NOMO-1 treated with DMSO at 0.1 percent for 48 hours (cell line): ENCODE measurements at regions not wholly inside any gene's neighbourhood (a gene's known extent, or its start where the extent isn't known, plus 50 kb on each side); places are given as distances from the start of the nearest gene placed in this dataset.

ENCODE experiments used
- DNase-seq: peaks from one replicate; lab custom pipeline; 2025; ENCODE audit not compliant: unreplicated experiment; lab: John Stamatoyannopoulos, UW

GRCh38 chr2:59893612-59894011 lies 659.8 kb downstream of the BCL11A start:
- DNase-seq, result no peak

GRCh38 chr2:59892398-59892797 lies 661.1 kb downstream of the BCL11A start:
- no peak for DNase-seq

GRCh38 chr2:59889305-59889704 lies 664.1 kb downstream of the BCL11A start:
- DNase-seq, result no peak

GRCh38 chr2:59888706-59889105 lies 664.7 kb downstream of the BCL11A start:
- DNase-seq, result no peak

GRCh38 chr2:59888015-59888414 lies 665.4 kb downstream of the BCL11A start:
- DNase-seq, result no peak

- no peak for DNase-seq
These were observed 666.1 kb downstream of the BCL11A start for GRCh38 chr2:59887366-59887765.

GRCh38 chr2:59886759-59887158 lies 666.7 kb downstream of the BCL11A start:
- no peak for DNase-seq

GRCh38 chr2:59885541-59885940 lies 667.9 kb downstream of the BCL11A start:
- no peak for DNase-seq

- DNase-seq, result no peak
These were observed 669.3 kb downstream of the BCL11A start for GRCh38 chr2:59884166-59884565.

GRCh38 chr2:59882822-59883221 lies 670.6 kb downstream of the BCL11A start:
- no peak for DNase-seq

GRCh38 chr2:59882279-59882678 lies 671.2 kb downstream of the BCL11A start:
- DNase-seq, result no peak

GRCh38 chr2:59881218-59881617 lies 672.2 kb downstream of the BCL11A start:
- DNase-seq, result no peak

GRCh38 chr2:59879700-59880131 lies 673.7 kb downstream of the BCL11A start:
- no peak for DNase-seq

- DNase-seq, result no peak
These were observed 677.6 kb downstream of the BCL11A start for GRCh38 chr2:59875836-59876235.

GRCh38 chr2:59874971-59875755 lies 678.3 kb downstream of the BCL11A start:
- no peak for DNase-seq

GRCh38 chr2:59874361-59874760 lies 679.1 kb downstream of the BCL11A start:
- DNase-seq, result no peak

- no peak for DNase-seq
These were observed 681.6 kb downstream of the BCL11A start for GRCh38 chr2:59871830-59872229.

- no peak for DNase-seq
These were observed 684.5 kb downstream of the BCL11A start for GRCh38 chr2:59868981-59869380.

- DNase-seq, result no peak
These were observed 687.0 kb downstream of the BCL11A start for GRCh38 chr2:59866436-59866835.

GRCh38 chr2:59858540-59858939 lies 694.9 kb downstream of the BCL11A start:
- no peak for DNase-seq

GRCh38 chr2:59857109-59857508 lies 696.3 kb downstream of the BCL11A start:
- DNase-seq, result no peak

- no peak for DNase-seq
These were observed 697.1 kb downstream of the BCL11A start for GRCh38 chr2:59856391-59856790.

- DNase-seq, result no peak
These were observed 700.4 kb downstream of the BCL11A start for GRCh38 chr2:59853032-59853431.
